Effector CD8-positive, alpha-beta T cell (primary cell): ENCODE measurements at regions not wholly inside any gene's neighbourhood (a gene's known extent, or its start where the extent isn't known, plus 50 kb on each side); places are given as distances from the start of the nearest gene placed in this dataset.
"Not testable (repeated sequence)": the region's sequence is repeated elsewhere in the genome, so short reads cannot be mapped to it uniquely, and the experiment has no call there.

Experiments used
- DNase-seq: peaks from one replicate; lab custom pipeline; 2025; lab: John Stamatoyannopoulos, UW

- no peak for DNase-seq
Observed at GRCh38 chr3:194249323-194250097, 101.6 kb downstream of the CPN2 start.

GRCh38 chr3:194250098-194251002 lies 100.8 kb downstream of the CPN2 start:
- no peak for DNase-seq

- DNase-seq: no peak
Observed at GRCh38 chr3:194251007-194251406, 100.1 kb downstream of the CPN2 start.

GRCh38 chr3:194251461-194251860 lies 99.7 kb downstream of the CPN2 start:
- no peak for DNase-seq

- no peak for DNase-seq
Observed at GRCh38 chr3:194251891-194252560, 99.1 kb downstream of the CPN2 start.

GRCh38 chr3:194253270-194253669 lies 97.9 kb downstream of the CPN2 start:
- no peak for DNase-seq

- DNase-seq: no peak
Observed at GRCh38 chr3:194254040-194254439, 97.1 kb downstream of the CPN2 start.

GRCh38 chr3:194255252-194256039 lies 95.7 kb downstream of the CPN2 start:
- peak; percentile 9 for DNase-seq

GRCh38 chr3:194256040-194256945 lies 94.8 kb downstream of the CPN2 start:
- DNase-seq: no peak

GRCh38 chr3:194257151-194257621 lies 93.9 kb downstream of the CPN2 start:
- DNase-seq: no peak

- DNase-seq: no peak
Observed at GRCh38 chr3:194257916-194258668, 93.0 kb downstream of the CPN2 start.

GRCh38 chr3:194259982-194260766 lies 91.0 kb downstream of the CPN2 start:
- DNase-seq: no peak

- no peak for DNase-seq
Observed at GRCh38 chr3:194261581-194262063, 89.5 kb downstream of the CPN2 start.

- no peak for DNase-seq
Observed at GRCh38 chr3:194262176-194262924, 88.8 kb downstream of the CPN2 start.

GRCh38 chr3:194262925-194263305 lies 88.2 kb downstream of the CPN2 start:
- DNase-seq: no peak

- DNase-seq: not testable (repeated sequence)
Observed at GRCh38 chr3:194264631-194265504, 86.3 kb downstream of the CPN2 start.

GRCh38 chr3:194265505-194265892 lies 85.6 kb downstream of the CPN2 start:
- no peak for DNase-seq
